NAMALWA (cell line): ENCODE measurements at regions not wholly inside any gene's neighbourhood (a gene's known extent, or its start where the extent isn't known, plus 50 kb on each side); places are given as distances from the start of the nearest gene placed in this dataset.
"Not testable (repeated sequence)": the region's sequence is repeated elsewhere in the genome, so short reads cannot be mapped to it uniquely, and the experiment has no call there.

Experiments used
- DNase-seq: peaks from one replicate; pipeline ENCODE4 v3.0.0-alpha.2; 2015; ENCODE audit warnings: low spot score

DNA sequence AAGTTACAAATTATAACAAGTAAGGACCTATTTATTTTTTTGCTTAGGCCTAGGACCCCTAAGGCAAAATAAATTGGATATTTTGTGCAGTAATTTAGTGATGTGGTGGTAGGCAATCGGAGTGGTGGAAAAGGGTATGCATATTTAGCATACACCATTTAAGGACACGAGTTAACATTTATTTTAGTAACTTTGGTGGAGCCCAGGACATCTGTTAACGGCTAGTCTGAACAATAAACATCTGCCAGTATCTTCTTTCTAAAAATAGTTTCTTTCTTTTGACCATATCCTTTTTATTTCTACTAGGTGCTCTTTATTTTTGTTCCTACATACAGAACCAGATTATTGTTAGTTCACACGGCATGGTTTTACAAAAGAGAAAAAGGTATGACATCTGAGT, 326.3 kb downstream of the CHL1 start:
- DNase-seq: no peak

DNA sequence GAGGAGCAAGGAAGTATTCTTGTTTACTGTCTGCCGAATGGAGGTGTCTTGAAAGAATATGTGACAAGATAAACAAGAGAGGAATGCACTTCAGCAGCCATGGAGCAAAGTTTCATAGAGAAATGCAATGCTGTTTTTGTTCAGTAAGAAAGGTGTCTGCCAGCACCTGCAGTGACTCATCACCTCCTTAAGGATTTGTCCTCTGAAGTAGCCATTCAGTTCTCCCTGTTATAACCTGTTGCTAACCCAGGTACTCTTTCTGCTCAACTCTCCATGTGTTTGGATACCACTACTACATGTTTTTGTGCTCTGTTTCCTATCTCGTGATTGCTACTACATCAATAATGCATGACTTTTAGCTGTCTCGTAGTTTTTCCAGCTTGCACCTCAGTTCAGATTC, 328.9 kb downstream of the CHL1 start:
- no peak for DNase-seq

DNA sequence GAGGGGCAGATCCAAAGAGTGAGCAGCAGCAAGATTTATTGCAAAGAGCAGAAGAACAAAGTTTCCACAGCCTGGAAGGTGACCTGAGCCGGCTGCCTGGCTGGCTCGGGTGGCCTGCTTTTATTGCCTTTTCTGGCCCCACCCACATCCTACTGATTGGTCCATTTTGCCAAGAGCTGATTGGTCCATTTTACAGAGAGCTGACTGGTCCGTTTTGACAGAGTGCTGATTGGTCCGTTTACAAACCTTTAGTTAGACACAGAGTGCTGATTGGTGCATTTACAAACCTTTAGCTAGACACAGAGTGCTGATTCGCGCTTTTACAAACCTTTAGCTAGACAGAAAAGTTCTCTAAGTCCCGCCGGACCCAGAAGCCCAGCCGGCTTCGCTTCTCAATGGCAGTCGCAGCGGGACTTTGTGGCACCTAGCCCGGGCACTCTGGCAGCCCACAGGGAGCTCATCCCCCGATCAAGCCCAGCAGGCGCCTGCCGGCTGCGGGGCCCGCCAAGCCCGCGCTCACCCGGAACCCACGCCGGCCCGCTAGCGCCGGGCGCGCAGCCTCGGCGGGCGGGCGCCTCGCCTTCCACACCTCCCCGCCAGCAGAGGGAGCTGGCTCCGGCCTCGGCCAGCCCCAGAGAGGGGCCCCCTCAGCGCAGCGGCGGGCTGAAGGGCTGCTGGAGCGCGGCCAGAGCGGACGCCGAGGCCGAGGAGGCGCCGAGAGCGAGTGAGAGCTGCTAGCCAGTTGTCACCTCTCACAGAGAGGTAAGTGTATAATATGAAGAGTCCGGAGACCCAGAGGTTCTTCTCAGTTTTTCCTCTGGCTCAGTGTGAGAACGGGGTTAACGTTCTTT, 339.2 kb downstream of the CHL1 start:
- DNase-seq: peak; percentile 4

DNA sequence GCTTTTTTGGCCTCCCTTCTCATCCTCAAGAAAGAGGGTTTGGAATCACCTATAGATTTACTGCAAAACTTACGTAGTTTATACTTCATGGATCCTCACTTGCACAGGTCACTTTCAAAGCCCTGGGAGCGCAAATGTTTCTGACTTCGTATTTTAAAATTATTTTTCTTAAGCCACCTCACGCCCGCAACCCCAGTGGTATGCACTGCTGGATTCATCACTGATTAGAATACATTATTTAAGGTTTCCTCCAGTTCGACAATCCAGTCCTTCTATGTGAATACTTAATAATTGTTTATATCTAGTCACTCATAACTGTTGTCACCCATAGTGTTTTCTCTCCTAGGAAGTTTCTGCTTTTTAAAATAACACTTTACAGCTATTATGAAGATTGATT, 339.9 kb downstream of the CHL1 start:
- no peak for DNase-seq

DNA sequence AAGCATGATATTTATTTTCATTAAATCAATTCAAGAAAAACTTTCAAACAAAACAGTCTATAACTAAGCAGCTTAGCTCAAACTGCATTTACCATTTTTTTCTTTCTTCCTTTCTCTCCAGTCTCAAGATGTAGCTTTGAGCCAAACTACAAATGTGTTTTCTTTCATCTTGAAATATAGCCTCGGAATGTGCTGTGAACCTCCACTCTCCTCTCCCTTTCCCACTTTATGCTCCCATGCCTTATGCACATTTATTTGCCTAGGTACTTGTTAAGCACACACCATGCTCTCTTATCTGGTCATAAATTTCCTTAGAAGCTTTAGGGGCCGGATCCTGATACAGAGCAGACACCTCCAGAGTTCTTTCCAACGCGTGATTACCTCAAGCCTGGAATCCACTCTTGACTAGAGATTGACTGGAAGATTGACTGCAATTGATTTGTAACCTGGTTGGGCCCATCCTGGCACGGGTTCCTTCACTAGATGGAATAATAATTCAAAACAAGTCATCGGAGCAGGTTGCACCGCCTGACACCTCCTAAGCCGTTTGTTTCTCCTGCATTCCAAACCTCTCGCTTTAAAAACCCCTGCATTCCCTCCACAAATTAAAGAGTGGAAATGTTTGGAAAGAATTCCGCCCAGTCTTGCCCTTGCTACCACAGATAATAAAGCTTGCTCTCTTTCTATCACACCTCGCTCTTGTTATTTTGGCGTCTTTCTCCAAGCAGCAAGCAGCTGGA, 344.7 kb downstream of the CHL1 start:
- no peak for DNase-seq

DNA sequence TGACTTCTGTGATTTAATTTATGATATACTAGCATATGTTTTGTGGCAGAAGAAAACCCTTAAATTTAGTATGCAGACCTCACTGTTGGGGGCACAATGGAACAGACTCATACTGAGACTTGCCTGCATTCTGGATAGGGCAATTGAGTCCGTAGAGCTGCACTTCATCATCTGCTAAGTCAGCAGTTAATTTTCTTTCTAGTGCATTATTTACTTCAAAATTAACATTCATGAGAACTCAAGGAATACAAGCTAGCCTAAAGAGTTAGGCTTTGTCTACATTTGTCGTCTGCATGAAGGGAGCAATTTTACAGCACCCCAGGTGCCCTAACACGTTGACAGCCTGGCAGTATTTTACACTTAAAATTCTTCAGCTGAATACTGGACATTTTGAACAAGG, 345.5 kb downstream of the CHL1 start:
- DNase-seq: no peak

DNA sequence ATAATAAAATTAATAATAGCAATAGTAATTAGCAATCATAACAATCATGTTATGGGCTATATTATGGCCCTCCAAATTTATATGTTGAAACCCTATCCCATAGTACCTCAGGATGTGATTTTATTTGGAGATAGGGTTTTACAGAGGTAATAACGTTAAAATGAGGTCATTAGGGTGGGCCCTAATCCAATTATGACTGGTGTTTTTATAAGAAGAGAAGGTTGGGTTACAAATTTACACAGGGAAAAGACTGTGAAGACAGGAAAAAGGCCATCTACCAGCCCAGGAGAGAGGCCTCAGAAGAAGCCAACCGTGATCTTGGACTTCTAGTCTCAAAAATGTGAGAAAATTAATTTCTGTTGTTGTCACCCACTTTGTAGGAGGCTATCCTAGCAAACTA, 353.1 kb downstream of the CHL1 start:
- DNase-seq: no peak

DNA sequence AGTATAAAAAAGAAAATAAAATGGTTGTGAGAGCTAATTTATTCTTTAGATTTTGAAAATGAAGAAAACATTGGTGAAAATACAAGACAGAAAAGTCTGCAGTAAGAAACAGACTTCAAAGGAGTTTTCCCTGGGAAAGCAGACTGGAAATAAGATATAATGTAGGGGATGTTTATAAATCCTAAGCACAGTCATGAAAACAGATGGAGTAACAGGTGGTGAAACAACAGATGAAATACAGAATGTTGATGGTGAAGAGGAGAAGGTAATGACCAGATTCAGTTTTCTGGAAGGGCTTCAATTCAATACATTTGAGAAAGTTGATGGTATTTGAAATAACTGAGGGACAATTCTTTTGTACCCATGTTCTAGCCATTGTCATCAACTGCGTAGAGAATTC, 353.9 kb downstream of the CHL1 start:
- DNase-seq: no peak

DNA sequence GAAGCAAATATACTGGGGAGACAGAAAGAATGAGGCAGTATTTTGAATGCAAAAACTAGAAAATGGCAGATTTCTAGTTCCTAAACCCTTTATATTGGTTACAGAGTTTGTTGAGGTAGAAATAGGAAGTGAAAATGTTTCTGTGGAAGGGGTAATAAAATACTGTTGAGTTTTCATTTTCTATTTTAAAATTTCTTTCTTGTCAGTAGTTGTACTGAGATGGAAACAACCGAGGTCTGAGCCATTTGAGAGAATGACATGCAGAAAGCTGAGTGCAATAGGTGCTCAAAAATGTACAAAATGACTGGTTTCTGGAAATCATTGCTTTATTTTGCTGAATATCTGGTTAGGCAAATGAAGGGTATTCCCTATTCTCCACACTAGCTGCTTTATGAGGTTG, 361.4 kb downstream of the CHL1 start:
- DNase-seq: no peak

DNA sequence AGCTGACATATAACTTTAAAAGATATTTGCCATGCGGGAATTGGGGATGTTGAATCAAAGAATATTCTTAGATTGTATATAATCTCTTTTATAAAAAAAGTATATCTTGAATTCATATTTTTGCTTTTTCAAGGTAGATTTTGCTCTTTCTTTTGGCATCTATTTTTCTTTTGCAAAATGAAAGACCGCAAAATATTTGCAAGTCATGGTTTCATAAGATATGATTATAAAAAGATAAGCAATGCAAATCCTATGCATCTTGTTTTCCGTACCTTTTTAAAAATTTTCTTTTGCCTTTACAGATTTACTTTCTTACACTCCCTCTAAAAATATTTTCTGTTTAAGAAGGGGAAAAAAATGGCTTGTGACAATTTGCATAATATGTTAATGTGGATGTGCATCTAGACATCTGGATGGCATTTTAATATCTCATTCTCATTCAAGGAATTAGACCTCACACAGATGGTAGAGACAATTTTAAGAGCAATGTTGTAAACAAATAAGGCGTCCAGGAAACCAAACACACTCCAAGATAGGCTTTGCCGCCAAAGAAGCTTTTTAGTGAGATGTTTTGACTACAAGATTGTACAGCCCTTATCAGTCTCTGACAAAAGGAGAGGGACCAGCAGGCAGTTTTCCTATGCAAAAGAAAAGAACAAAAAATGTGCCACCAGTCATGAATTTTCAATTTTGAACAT, 371.1 kb downstream of the CHL1 start:
- no peak for DNase-seq

DNA sequence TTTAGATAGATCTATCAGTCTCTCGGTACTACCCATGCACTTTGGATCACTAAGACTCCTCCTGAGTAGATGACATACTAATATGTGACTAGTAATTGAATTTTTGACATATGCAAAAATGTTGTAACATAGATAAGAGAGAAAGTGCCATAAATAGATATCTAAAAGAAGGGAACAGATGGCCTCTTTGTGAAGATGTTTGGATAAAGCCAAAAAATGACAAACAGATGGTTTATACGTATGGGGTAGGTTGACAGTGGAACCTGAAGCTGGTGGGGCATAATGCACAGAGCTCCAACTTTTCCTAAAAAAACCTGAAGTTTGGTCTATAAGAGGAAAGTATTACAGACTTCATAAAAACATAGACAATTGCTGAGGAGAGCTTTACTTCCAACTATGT, 383.0 kb downstream of the CHL1 start:
- not testable (repeated sequence) for DNase-seq

DNA sequence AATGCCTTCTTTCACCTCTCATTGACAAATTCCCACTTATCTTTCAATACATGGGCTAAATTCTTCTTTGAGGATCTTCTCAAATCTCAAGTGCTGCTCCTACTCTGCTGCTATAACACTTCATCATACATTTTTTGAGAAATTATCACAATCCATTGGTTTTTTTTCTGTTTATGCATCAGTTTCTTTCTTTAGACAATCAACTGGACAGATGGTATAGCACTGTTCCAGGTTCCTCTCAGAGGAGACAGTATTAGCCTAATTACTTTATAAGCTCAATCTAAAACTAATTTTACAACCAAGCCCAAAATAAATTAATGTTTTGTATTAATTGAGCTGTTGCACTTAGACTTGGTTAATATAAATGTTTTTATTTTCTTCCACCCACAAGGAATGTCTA, 392.5 kb downstream of the CHL1 start:
- DNase-seq: not testable (repeated sequence)

DNA sequence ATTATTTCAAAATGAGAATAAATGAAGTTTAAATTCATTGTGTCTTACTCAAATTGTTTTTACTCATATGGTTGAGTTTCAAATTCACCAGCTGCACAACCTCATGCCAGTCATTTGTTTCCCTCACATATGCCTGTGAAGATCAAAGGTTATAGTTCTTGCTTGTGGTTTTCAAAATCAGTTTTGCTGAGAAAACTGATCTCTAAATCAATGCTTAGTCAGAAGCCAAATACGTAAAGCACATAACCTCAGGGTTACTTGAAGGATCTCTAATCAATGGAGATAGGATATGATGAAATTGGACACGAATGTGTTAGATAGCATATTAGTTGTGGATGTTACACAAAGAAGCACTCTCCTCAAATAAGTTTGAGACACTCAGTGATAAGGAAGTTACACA, 400.7 kb downstream of the CHL1 start:
- DNase-seq: not testable (repeated sequence)

DNA sequence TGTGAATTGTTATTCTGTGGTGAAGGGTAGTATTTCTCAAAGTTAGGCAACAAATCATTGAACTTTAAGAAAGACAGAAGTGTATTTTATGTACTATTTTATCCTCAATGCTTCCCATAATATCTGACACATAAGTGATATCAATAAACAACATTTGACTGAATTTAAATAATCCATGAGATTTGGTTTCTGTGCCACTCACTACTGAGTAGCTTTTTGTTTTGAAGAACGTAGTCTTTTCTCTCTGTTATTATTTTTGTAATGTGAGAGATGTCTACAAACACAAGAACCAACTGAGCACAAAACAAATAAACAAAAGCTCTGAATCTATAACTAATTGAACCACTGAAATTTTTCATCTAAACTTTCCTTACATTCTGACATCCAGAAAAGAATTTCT, 401.2 kb downstream of the CHL1 start:
- DNase-seq: not testable (repeated sequence)

DNA sequence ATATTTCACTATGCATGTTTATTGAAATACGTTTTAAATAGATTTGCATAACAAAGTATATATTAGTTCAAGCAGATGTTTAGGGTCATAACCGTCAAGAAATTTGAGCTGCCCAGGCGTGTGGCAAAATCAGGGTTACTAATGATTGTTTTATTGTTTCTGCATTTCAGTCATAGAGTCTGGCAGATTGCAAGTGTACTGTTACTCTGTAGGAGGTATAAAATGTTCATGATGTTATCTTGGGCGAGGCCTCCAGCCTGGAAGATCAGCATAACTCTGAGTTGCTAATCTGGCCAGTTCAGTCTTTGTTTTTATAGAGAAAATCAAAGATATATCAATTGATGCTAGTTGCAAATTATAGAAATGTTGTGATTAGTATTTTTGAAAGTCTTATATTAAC, 410.9 kb downstream of the CHL1 start:
- not testable (repeated sequence) for DNase-seq

DNA sequence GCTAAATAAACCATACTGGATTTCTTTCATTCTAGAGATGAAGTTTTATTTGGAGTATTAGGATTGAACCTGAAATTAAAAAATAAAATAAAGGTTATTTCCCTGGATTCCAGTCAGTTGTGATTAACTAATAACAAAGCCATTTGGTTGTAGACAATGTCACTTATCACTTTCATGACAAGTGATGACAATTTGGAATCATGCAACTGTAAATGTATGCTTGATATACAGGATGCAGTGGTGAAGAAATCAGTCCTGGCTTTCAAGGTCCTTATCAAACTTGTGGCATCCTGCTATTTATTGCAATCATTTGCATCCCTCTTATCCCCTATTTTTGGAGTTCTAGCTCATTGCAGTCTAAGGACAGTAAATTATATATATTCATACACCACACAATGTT, 425.2 kb downstream of the CHL1 start:
- DNase-seq: no peak

DNA sequence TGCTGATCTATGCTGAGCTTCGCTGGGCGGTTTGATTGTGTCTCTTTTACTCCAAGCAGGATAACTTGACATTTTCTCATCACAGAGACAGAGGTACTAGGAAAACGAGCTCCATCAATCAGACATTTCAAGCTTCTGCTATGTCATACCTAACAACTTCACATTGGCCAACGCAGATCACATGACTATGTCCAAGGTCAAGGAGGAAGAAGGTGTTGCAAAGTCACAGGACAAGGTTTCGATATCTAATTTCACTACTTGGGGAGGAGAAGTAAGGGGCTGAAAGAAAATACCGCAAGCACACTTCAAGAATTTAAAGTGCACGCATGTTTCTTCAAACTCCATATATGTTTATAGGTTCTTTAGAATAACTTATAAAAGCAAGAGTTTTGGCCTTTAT, 425.8 kb downstream of the CHL1 start:
- DNase-seq: no peak

DNA sequence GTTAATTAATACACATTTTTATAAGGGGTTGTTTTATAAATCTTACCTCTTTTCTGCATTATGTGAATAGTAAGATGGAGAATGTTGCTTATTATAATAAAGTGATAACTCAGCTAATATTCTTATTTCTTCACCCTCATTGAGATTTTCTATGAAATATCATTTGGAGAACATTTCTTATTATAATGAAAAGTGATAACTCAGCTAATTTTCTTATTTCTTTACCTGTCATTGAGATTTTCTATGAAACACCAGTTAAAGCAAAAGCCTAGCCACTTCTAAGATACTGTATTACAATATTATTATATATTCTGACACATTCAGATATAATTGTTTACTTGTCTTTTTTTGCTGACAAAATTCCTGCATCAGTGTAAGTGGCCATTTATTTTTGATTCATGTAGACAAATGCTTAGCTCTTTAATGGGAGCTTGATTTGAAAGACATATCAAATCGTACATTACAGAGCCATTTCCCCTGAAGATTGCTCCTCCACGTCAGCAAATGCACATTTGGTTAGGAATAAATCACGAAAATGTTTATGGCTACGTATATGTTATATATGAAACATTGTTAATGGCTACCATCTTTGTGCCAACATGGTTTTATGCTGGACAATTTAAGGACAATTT, 427.5 kb downstream of the CHL1 start:
- DNase-seq: no peak

DNA sequence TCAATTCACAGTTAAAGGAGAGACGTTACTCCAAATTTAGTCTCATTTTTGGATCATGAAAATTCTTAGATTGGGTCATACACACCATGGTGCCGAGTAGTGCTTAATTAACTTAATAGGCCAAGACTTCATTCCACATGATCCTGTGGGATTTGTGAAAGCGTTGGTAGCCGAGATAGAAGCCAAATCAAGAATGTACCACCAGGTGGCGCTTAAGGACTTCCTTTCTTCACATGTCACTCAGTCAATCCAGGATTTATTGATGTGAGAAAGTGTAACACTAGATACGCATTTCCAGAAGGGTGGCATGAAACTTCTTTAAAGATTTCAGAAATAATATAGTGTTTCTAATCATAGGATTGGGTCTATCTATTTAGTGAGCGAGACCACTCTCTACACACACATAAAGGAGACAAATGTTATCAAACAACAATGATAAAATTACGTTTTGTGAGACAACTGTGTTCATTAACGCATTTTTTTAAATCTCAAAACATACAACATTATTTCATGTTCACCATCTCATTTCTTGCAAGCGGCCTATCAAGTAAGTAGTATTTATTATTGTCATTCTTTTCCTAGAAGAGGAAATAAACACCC, 436.1 kb downstream of the CHL1 start:
- DNase-seq: peak; percentile 68

DNA sequence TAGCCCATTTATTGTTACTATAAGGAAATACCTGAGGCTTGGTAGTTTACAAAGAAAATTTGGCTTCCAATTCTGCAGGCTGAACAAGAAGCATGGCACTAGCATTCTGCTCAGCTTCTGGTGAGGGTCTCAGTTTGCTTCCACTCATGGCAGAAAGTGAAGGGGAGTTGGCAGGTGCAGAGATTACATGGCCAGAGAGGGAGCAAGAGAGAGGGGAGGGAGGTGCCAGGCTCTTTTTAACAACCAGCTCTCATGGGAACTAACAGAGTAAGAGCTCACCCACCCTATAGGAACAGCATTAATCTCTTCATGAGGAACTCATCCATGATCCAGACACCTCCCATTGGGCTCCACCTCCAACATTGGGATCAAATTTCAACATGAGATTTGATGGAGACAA, 437.9 kb downstream of the CHL1 start:
- no peak for DNase-seq

DNA sequence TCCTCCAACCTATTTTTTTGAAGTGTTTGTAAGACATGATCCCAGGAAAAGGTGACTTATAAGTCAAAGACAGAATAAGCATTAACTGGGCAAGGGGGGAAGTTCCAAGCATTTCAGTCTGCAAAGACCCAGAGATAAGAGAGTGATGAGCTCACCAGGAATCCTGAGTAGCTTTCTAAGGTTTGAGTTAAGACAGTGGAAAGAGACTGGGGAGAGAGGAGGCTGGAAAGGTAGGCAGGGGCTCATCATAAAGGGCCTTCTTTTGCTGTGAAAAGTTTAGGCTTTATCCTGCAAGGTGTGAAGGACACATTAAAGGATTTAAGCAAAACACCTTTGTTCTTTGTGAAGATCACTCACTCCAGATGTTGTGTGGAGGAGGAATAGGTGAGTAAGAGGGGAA, 438.8 kb downstream of the CHL1 start:
- DNase-seq: no peak

DNA sequence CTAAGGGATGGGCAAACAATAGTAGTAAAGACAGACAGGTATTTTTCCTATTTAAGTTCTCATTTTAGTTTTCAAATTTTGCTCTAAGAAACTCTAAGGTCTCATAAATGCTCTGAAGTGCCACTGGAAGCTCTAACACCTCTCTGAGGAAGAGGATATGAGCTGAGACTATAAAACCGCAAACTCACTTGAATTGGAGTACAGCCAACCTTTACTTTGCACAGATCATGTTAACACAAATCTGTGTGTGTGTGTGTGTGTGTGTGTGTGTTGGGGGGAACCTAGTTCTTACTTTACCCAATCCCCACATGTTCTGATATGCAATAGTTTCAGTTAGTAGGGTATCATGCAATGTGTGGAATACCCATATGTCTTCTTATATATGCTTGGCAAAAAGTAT, 446.8 kb downstream of the CHL1 start:
- DNase-seq: no peak
